OCI-LY1 (cell line): ENCODE measurements at regions not wholly inside any gene's neighbourhood (a gene's known extent, or its start where the extent isn't known, plus 50 kb on each side); places are given as distances from the start of the nearest gene placed in this dataset.
A peak's percentile ranks its signal among the peaks of the same experiment; 100 is the strongest.

Source experiments
- H2AFZ ChIP-seq: fragments of 200-600 bp; sonication (generic), shearing (Covaris generic); 2 replicates; pipeline ENCODE4 v1.6.0; 2014; ENCODE audit warnings: antibody characterized with exemption, mild to moderate bottlenecking, low read length
- H3F3A ChIP-seq: fragments of 200-600 bp; sonication (generic), shearing (Covaris generic); 2 replicates; pipeline ENCODE4 v1.6.0; 2014; ENCODE audit warnings: mild to moderate bottlenecking, antibody characterized with exemption, low read length, moderate library complexity; ENCODE audit not compliant: insufficient read depth
- H3K27ac ChIP-seq: fragments of 200-600 bp; sonication (generic); 2 replicates; pipeline ENCODE4 v1.5.1; 2014; ENCODE audit warnings: low read length, mixed run types, mild to moderate bottlenecking, low read depth; ENCODE audit not compliant: poor library complexity, severe bottlenecking
- H3K27me3 ChIP-seq: fragments of 200-600 bp; sonication (generic); 2 replicates; pipeline ENCODE4 v1.6.0; 2014; ENCODE audit warnings: antibody characterized with exemption, mild to moderate bottlenecking, low read length, moderate library complexity; ENCODE audit not compliant: insufficient read depth
- H3K36me3 ChIP-seq: fragments of 200-600 bp; sonication (generic); 2 replicates; pipeline ENCODE4 v1.6.1; 2014; ENCODE audit warnings: mild to moderate bottlenecking, antibody characterized with exemption, low read length, moderate library complexity, mixed read lengths; ENCODE audit not compliant: insufficient read depth
- H3K4me1 ChIP-seq: fragments of 200-600 bp; sonication (generic); 2 replicates; pipeline ENCODE4 v1.5.1; 2014; ENCODE audit warnings: mild to moderate bottlenecking, low read length, moderate library complexity; ENCODE audit not compliant: insufficient read depth, severe bottlenecking
- H3K4me2 ChIP-seq: fragments of 200-600 bp; sonication (generic), shearing (Covaris generic); 2 replicates; pipeline ENCODE4 v1.6.1; 2014; ENCODE audit warnings: low read length
- H3K4me3 ChIP-seq: fragments of 200-600 bp; sonication (generic); 2 replicates; pipeline ENCODE4 v1.5.1; 2014; ENCODE audit warnings: low read length, low read depth, mild to moderate bottlenecking, mixed read lengths; ENCODE audit not compliant: poor library complexity, severe bottlenecking
- H3K79me2 ChIP-seq: fragments of 200-600 bp; shearing (Covaris generic); 2 replicates; pipeline ENCODE4 v1.6.1; 2016; ENCODE audit warnings: mixed run types, low read length, mixed read lengths; ENCODE audit not compliant: insufficient read depth
- H3K9ac ChIP-seq: fragments of 200-600 bp; sonication (generic), shearing (Covaris generic); 2 replicates; pipeline ENCODE4 v1.6.1; 2014; ENCODE audit warnings: mild to moderate bottlenecking, low read length, mixed read lengths
- H3K9me2 ChIP-seq: fragments of 200-600 bp; sonication (generic), shearing (Covaris generic); 2 replicates; pipeline ENCODE4 v1.6.1; 2014; ENCODE audit warnings: low read depth, mild to moderate bottlenecking, low read length, mixed read lengths
- H3K9me3 ChIP-seq: fragments of 200-600 bp; shearing (Covaris generic); 2 replicates; pipeline ENCODE4 v1.6.1; 2014; ENCODE audit warnings: low read length, mixed read lengths
- H4K20me1 ChIP-seq: fragments of 200-600 bp; sonication (generic), shearing (Covaris generic); 2 replicates; pipeline ENCODE4 v1.6.0; 2016; ENCODE audit warnings: mild to moderate bottlenecking, low read length; ENCODE audit not compliant: insufficient read depth
- CTCF ChIP-seq: fragments of 200-600 bp; sonication (generic), shearing (Covaris generic); IDR thresholded peaks from 2 replicates; pipeline ENCODE4 v1.5.1; 2017; ENCODE audit warnings: mild to moderate bottlenecking, antibody characterized with exemption, low read length, moderate library complexity, mixed read lengths
- EZH2 ChIP-seq: fragments of 200-600 bp; sonication (generic), shearing (Covaris generic); IDR thresholded peaks from 2 replicates; pipeline ENCODE4 v1.8.0; 2017; ENCODE audit warnings: borderline replicate concordance, mixed run types, mild to moderate bottlenecking, antibody characterized with exemption, low read length, moderate library complexity, mixed read lengths

DNA sequence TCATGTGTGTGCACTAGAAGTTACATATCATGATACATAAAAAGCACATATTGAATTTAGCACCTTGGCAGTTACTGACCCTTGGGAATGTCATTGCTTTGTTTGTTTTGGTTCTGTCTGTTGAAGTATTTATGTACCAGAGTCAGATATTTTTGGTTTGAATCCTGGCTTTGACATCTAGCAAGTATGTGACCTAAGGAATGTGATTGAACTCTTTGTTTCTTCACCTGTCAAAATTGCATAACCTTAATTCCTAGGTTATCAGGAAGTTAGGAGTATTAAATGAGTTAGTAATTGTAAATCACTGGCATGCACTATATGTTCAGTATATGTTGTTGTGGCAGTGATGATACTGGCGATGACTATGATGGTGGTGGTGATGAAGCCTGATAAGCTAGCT is 1003.5 kb upstream of the NRXN1 start:
- H3K9ac ChIP-seq: no peak overlapping the region
- no peak overlapping the region for H2AFZ ChIP-seq
- no peaks in the 10 kb centered on the region for H3K9me3 ChIP-seq
- TF ChIP-seq EZH2 (no peak), CTCF (no peak)
- H3K4me3 ChIP-seq: no peak overlapping the region
- H3K9me2 ChIP-seq: no peaks in the 10 kb centered on the region
- no peaks in the 10 kb centered on the region for H3K27me3 ChIP-seq
- H3K4me2 ChIP-seq: no peak overlapping the region
- H3K79me2 ChIP-seq: no peaks in the 10 kb centered on the region
- no peaks in the 10 kb centered on the region for H3F3A ChIP-seq
- no peak overlapping the region for H3K27ac ChIP-seq
- no peaks in the 10 kb centered on the region for H4K20me1 ChIP-seq
- no peaks in the 10 kb centered on the region for H3K4me1 ChIP-seq
- no peaks in the 10 kb centered on the region for H3K36me3 ChIP-seq

DNA sequence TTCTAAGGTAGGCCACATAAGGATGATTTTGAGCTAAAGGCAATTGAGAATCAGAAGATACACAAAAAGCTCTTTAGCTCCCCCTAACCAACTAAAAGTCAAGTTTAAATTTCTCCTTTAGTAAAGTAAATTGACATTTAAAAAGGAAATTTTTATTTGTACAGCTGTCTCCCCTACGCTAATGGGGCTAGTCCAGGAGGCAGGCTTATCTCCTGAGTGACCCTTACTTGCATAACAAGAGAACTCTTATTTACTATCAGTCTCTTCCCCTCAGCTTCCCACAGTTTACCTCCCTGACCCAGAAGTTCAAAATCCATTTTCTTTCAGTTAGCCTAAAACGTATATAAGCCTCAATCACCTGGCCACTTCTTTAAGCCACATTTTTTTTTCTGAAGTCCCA is 1002.8 kb upstream of the NRXN1 start:
- Histone ChIP-seq H2AFZ (no peak overlapping the region), H3K9ac (no peak overlapping the region), H3K36me3 (no peaks in the 10 kb centered on the region), H3F3A (no peaks in the 10 kb centered on the region), H4K20me1 (no peaks in the 10 kb centered on the region), H3K27ac (no peak overlapping the region), H3K4me3 (no peak overlapping the region), H3K79me2 (no peaks in the 10 kb centered on the region), H3K27me3 (no peaks in the 10 kb centered on the region), H3K4me1 (no peaks in the 10 kb centered on the region), H3K9me3 (no peaks in the 10 kb centered on the region), H3K4me2 (no peak overlapping the region), H3K9me2 (no peaks in the 10 kb centered on the region)
- TF ChIP-seq CTCF (0 out of 2 replicates have a peak, but pooled peaks have one; percentile 5), EZH2 (no peak)

- no peak overlapping the region for H3K27ac ChIP-seq
These were observed 990.1 kb upstream of the NRXN1 start for GRCh38 chr2:52022006-52022405.

More at GRCh38 chr2:52022006-52022405, 990.1 kb upstream of the NRXN1 start:
- no peaks in the 10 kb centered on the region for H4K20me1 ChIP-seq
- no peak overlapping the region for H2AFZ ChIP-seq
- TF ChIP-seq EZH2: no peak
- no peak for TF ChIP-seq CTCF
- H3K4me1 ChIP-seq: no peaks in the 10 kb centered on the region
- no peaks in the 10 kb centered on the region for H3K27me3 ChIP-seq
- no peaks in the 10 kb centered on the region for H3K9me3 ChIP-seq
- no peaks in the 10 kb centered on the region for H3K36me3 ChIP-seq
- no peak overlapping the region for H3K4me3 ChIP-seq
- no peaks in the 10 kb centered on the region for H3F3A ChIP-seq
- H3K4me2 ChIP-seq: no peak overlapping the region
- no peaks in the 10 kb centered on the region for H3K9me2 ChIP-seq
- H3K79me2 ChIP-seq: no peaks in the 10 kb centered on the region
- H3K9ac ChIP-seq: no peak overlapping the region
